Caco-2 (cell line): ENCODE measurements at regions not wholly inside any gene's neighbourhood (a gene's known extent, or its start where the extent isn't known, plus 50 kb on each side); places are given as distances from the start of the nearest gene placed in this dataset.

Experiments
- BruUV-seq: library from RNA; stranded (reverse); fragments of 400-500 nt; replicated peaks from 2 replicates; lab custom pipeline; 2021; lab: Mats Ljungman, UMichigan
- CTCF ChIA-PET: fragments of 300-600 bp; sonication (Branson Sonifier 250); formaldehyde crosslinking; loops from one replicate; lab custom pipeline; 2022; ENCODE audit warnings: antibody characterized with exemption; lab: Charles Lee
- POLR2A ChIA-PET: fragments of 300-600 bp; sonication (Branson Sonifier 250); formaldehyde crosslinking; loops from one replicate; lab custom pipeline; 2022; ENCODE audit warnings: antibody characterized with exemption; lab: Charles Lee
- DNase-seq, 2 experiments: peaks; one replicate each; pipeline versions ENCODE4 v3.0.0 to v3.0.0-alpha.2; 2020 to 2022
- H3K27me3 ChIP-seq: replicated peaks from 2 replicates; pipeline ENCODE4 v1.6.0; 2011; ENCODE audit warnings: low read length; ENCODE audit not compliant: control insufficient read depth, insufficient read depth
- H3K36me3 ChIP-seq: 2 replicates; pipeline ENCODE4 v1.5.1; 2011; ENCODE audit warnings: low read length; ENCODE audit not compliant: control insufficient read depth, insufficient read depth
- H3K4me1 ChIP-seq: fragments of 250-450 bp; sonication (Bioruptor Pico); 2 replicates; pipeline ENCODE4 v1.5.1; 2020; ENCODE audit warnings: mild to moderate bottlenecking
- H3K4me3 ChIP-seq: 2 replicates; pipeline ENCODE4 v1.5.1; 2011; ENCODE audit warnings: low read depth, mild to moderate bottlenecking, control low read depth, low read length
- H3K9me3 ChIP-seq: fragments of 250-450 bp; sonication (Bioruptor Pico); 2 replicates; pipeline ENCODE4 v1.5.1; 2020; ENCODE audit warnings: mild to moderate bottlenecking, moderate library complexity
- H3K27ac Mint-ChIP-seq: one replicate; pipeline ENCODE4 v1.8.0; 2022; ENCODE audit warnings: mixed read lengths; ENCODE audit not compliant: unreplicated experiment
- H3K27me3 Mint-ChIP-seq: one replicate; pipeline ENCODE4 v1.8.0; 2022; ENCODE audit warnings: mixed read lengths; ENCODE audit not compliant: insufficient read depth, unreplicated experiment
- H3K36me3 Mint-ChIP-seq: one replicate; pipeline ENCODE4 v1.8.0; 2022; ENCODE audit warnings: mild to moderate bottlenecking, mixed read lengths; ENCODE audit not compliant: insufficient read depth, unreplicated experiment
- H3K4me1 Mint-ChIP-seq: one replicate; pipeline ENCODE4 v1.8.0; 2022; ENCODE audit warnings: low read depth, mixed read lengths; ENCODE audit not compliant: unreplicated experiment
- H3K4me3 Mint-ChIP-seq: one replicate; pipeline ENCODE4 v1.8.0; 2022; ENCODE audit warnings: mild to moderate bottlenecking, moderate library complexity, mixed read lengths; ENCODE audit not compliant: unreplicated experiment
- H3K9me3 Mint-ChIP-seq: one replicate; pipeline ENCODE4 v1.8.0; 2022; ENCODE audit warnings: mixed read lengths; ENCODE audit not compliant: unreplicated experiment
- intact Hi-C: fragments of 100-400 bp; cut with micrococcal nuclease; formaldehyde crosslinking; loops from one replicate; pipeline ENCODE4 v1.10.0; 2022; ENCODE audit not compliant: unreplicated experiment
- TF ChIP-seq, protein P1 (sequence below), 2 experiments: fragments of 200-600 bp in 1 of 2; IDR thresholded peaks; 1 replicate in 1 of 2; 2 replicates in 1 of 2; pipeline versions ENCODE4 v1.5.1 to v1.8.0; 2011 to 2022; ENCODE audit warnings: antibody characterized with exemption in 1 of 2, control low read depth in 1 of 2, inconsistent platforms in 1 of 2, low read depth in 1 of 2, low read length in 1 of 2, mild to moderate bottlenecking in 1 of 2, moderate library complexity in 1 of 2; ENCODE audit not compliant: insufficient read depth in 1 of 2, severe bottlenecking in 1 of 2, unreplicated experiment in 1 of 2

DNA sequence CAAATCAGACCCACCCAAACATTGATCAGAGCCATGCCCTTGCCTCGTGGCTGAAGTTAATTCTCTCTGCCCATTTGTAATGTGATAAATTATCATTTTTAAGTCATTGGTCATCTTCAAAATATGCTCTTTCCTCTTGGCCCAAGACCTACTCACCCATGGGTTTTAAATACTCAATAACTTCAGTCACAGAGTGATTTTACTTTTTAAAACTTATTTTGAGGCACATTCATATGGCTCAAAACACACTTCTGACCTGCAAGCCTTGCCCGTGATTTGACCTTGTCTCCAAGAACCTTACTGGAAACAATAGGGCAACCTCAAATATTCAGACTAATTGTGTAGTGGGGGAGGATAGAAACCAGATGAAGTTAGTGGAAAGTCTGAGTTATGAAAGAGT, 176.2 kb upstream of the LNX1 start:
- peaks cover 6% of the 10 kb centered on the region for H3K36me3 Mint-ChIP-seq
- no peak overlapping the region for H3K4me3 ChIP-seq
- no peaks in the 10 kb centered on the region for H3K27me3 Mint-ChIP-seq
- no peaks in the 10 kb centered on the region for H3K9me3 Mint-ChIP-seq
- POLR2A ChIA-PET = no interaction called here
- H3K4me3 Mint-ChIP-seq = no peak overlapping the region
- TF ChIP-seq, protein P1, sequence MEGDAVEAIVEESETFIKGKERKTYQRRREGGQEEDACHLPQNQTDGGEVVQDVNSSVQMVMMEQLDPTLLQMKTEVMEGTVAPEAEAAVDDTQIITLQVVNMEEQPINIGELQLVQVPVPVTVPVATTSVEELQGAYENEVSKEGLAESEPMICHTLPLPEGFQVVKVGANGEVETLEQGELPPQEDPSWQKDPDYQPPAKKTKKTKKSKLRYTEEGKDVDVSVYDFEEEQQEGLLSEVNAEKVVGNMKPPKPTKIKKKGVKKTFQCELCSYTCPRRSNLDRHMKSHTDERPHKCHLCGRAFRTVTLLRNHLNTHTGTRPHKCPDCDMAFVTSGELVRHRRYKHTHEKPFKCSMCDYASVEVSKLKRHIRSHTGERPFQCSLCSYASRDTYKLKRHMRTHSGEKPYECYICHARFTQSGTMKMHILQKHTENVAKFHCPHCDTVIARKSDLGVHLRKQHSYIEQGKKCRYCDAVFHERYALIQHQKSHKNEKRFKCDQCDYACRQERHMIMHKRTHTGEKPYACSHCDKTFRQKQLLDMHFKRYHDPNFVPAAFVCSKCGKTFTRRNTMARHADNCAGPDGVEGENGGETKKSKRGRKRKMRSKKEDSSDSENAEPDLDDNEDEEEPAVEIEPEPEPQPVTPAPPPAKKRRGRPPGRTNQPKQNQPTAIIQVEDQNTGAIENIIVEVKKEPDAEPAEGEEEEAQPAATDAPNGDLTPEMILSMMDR (IDR thresholded peaks at IDR 0.05; ENCODE audit: insufficient read depth in 1 of 2, low read depth in 1 of 2, low read length in 1 of 2, severe bottlenecking in 1 of 2, unreplicated experiment in 1 of 2) = no peak
- H3K27me3 ChIP-seq = no peaks in the 10 kb centered on the region
- no TSS peak for BruUV-seq
- H3K27ac Mint-ChIP-seq = no peak overlapping the region
- no peak for DNase-seq
- H3K9me3 ChIP-seq = no peaks in the 10 kb centered on the region
- peaks cover 6% of the 10 kb centered on the region for H3K4me1 Mint-ChIP-seq
- H3K4me1 ChIP-seq = no peaks in the 10 kb centered on the region
- H3K36me3 ChIP-seq = no peaks in the 10 kb centered on the region
- intact Hi-C loops = no loop called here
- CTCF ChIA-PET = no interaction called here

DNA sequence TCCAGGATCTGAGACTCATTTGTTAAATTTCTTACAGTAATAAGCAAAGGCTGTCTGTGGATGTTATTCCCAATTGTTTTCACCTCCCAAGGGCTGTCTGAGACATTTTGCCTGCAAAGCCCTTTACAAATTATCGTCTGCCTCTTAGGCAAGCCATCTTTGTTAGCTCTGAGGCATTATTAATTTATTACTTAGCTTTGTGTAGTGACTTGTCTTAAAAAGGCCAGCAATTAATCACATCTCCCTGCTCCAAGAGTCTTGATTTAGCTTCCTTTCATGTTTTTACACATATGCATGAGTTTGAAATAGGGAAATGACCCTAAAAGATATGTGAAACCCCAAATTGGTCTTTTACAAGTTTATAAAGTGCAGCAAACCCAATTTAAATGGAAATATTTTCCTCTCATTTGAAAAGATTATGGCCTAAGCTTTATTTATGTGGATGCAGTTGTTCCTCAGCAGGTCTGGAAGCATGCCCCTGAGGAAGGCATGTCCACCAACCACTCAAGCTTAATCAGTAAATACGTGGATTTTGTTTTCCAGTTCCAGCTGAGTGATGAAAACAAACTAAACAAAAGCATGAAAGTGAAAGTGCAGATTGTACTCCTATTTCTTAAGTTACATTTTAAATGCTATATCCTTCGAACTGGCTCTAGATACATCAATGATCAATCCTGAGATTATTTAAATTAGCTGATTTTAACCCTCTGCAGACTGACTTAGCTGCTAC, 173.6 kb upstream of the LNX1 start:
- ChIA-PET CTCF (no interaction called here), POLR2A (no interaction called here)
- DNase-seq = no peak
- no peak overlapping the region for H3K4me3 ChIP-seq
- H3K4me1 Mint-ChIP-seq = peaks cover 6% of the 10 kb centered on the region
- no TSS peak for BruUV-seq
- no peak overlapping the region for H3K4me3 Mint-ChIP-seq
- H3K36me3 ChIP-seq = no peaks in the 10 kb centered on the region
- H3K27ac Mint-ChIP-seq = no peak overlapping the region
- H3K27me3 ChIP-seq = no peaks in the 10 kb centered on the region
- H3K4me1 ChIP-seq = no peaks in the 10 kb centered on the region
- H3K9me3 Mint-ChIP-seq = no peaks in the 10 kb centered on the region
- intact Hi-C loops = no loop called here
- no peaks in the 10 kb centered on the region for H3K9me3 ChIP-seq
- H3K36me3 Mint-ChIP-seq = peaks cover 6% of the 10 kb centered on the region
- TF ChIP-seq, protein P1 (IDR thresholded peaks at IDR 0.05; ENCODE audit: insufficient read depth in 1 of 2, low read depth in 1 of 2, low read length in 1 of 2, severe bottlenecking in 1 of 2, unreplicated experiment in 1 of 2) = no peak
- H3K27me3 Mint-ChIP-seq = no peaks in the 10 kb centered on the region

DNA sequence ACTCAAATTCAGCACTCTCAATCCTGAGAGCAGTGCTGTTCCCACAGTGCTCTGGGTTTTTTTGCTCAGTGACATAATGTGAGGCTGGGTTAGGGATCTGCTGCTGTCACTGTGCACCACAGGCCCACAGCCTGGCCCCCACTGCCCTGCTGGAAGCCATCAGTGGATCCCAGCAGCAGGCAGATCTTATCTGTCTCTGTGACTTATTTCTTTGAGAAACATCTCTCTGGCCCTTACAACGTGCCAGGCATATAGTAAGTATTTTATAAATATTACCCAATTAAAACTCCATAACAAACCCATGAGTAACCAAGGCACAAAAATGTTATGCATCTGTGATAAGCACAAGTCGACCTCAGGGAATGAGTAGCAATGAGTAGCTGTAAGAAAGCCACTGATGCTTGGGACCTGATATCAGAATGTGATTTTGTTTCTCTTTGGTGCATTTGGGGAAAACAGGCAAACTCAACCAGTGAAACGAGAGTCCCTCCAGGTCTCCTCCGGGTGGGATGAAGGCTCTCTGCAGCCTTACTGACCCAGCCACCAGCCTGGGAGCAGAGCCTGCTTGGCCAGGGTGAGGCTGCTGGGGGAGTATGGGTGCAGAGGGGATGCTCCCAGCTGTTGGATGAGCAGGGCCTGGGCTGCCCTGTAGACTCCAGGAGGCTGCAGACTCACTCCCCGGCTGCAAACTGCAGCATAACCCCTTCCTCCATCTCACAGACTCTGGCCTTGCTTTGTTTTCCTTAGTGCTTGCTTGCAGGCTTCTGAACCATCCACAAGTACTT, 172.7 kb upstream of the LNX1 start:
- ChIA-PET CTCF (no interaction called here), POLR2A (no interaction called here)
- H3K9me3 Mint-ChIP-seq = no peaks in the 10 kb centered on the region
- intact Hi-C loops = no loop called here
- no peaks in the 10 kb centered on the region for H3K4me1 ChIP-seq
- no TSS peak for BruUV-seq
- peaks cover 6% of the 10 kb centered on the region for H3K4me1 Mint-ChIP-seq
- no peaks in the 10 kb centered on the region for H3K9me3 ChIP-seq
- H3K36me3 Mint-ChIP-seq = peaks cover 6% of the 10 kb centered on the region
- no peaks in the 10 kb centered on the region for H3K36me3 ChIP-seq
- H3K27me3 ChIP-seq = no peaks in the 10 kb centered on the region
- no peak overlapping the region for H3K4me3 Mint-ChIP-seq
- TF ChIP-seq, protein P1 (IDR thresholded peaks at IDR 0.05; ENCODE audit: insufficient read depth in 1 of 2, low read depth in 1 of 2, low read length in 1 of 2, severe bottlenecking in 1 of 2, unreplicated experiment in 1 of 2) = no peak
- no peak for DNase-seq
- H3K4me3 ChIP-seq = no peak overlapping the region
- no peak overlapping the region for H3K27ac Mint-ChIP-seq
- no peaks in the 10 kb centered on the region for H3K27me3 Mint-ChIP-seq
